ENCODE measurements at regions not wholly inside any gene's neighbourhood (a gene's known extent, or its start where the extent isn't known, plus 50 kb on each side); places are given as distances from the start of the nearest gene placed in this dataset.
"Not testable (repeated sequence)": the region's sequence is repeated elsewhere in the genome, so short reads cannot be mapped to it uniquely, and the experiment has no call there.

GRCh38 chr14:28949503-28949902, 182.9 kb downstream of the FOXG1 start:
- POLR2A ChIA-PET = no interaction called here
- CTCF ChIA-PET = no interaction called here
- peaks cover 18% of the 10 kb centered on the region for H3K9me3 Mint-ChIP-seq (ENCODE audit: low read depth)
- H3K4me1 Mint-ChIP-seq = no peaks in the 10 kb centered on the region
- no peak overlapping the region for H3K27ac Mint-ChIP-seq
- ATAC-seq = no peak
- intact Hi-C loops (cut with DNase I, micrococcal nuclease) = no loop called here
- no peak for DNase-seq
- H3K4me3 Mint-ChIP-seq = no peak overlapping the region
- no peaks in the 10 kb centered on the region for H3K27me3 Mint-ChIP-seq
- H3K36me3 Mint-ChIP-seq (ENCODE audit: low read depth) = no peaks in the 10 kb centered on the region

DNA sequence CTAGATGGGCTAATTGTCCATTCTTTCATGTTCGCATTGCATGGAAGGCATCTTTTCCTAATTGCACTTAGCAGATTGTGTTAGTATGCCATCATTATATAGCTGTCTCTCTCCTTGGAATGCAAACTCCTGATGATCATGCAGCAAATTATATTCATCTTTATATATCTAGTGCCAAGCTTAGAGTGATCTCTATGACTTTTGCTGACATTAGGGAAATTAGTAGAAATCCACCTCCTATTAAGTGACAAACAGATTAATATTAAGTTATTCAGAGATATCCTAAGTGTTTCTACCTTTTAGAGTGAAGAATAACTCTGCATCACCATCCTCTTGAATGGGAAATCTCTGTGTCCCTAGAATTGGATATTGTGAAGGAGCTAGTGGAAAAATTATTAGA, 185.6 kb downstream of the FOXG1 start:
- intact Hi-C loops (cut with DNase I, micrococcal nuclease) = no loop called here
- Mint-ChIP-seq H3K9me3 (ENCODE audit: low read depth) (peaks cover 16% of the 10 kb centered on the region), H3K4me3 (no peak overlapping the region), H3K36me3 (ENCODE audit: low read depth) (no peaks in the 10 kb centered on the region), H3K27ac (no peak overlapping the region), H3K4me1 (no peaks in the 10 kb centered on the region), H3K27me3 (no peaks in the 10 kb centered on the region)
- no peak for DNase-seq
- CTCF ChIA-PET = no interaction called here
- POLR2A ChIA-PET = no interaction called here
- no peak for ATAC-seq

DNA sequence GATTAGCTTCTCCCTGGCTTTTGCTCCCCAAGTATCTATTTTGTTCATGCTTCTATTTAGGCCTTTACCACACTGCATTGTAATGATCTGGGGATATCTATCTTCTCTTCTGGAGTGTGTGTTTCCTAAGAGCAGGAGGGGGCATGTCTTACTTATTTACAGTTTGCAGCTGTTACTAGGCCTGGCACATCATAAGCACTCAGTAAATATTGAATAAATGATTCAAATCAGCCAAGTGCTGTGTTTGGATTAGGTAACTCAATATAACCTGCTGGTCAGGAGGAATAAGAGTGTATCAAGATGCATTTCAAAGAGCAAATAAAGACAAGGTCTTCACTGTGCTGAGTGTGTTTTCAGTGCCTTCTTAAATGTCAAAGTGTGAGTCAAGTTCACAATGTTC, 186.1 kb downstream of the FOXG1 start:
- no peak for DNase-seq
- Mint-ChIP-seq H3K36me3 (ENCODE audit: low read depth) (no peaks in the 10 kb centered on the region), H3K27me3 (no peaks in the 10 kb centered on the region), H3K9me3 (ENCODE audit: low read depth) (peaks cover 16% of the 10 kb centered on the region), H3K4me1 (no peaks in the 10 kb centered on the region), H3K27ac (no peak overlapping the region), H3K4me3 (no peak overlapping the region)
- intact Hi-C loops (cut with DNase I, micrococcal nuclease) = no loop called here
- POLR2A ChIA-PET = no interaction called here
- no peak for ATAC-seq
- CTCF ChIA-PET = no interaction called here

DNA sequence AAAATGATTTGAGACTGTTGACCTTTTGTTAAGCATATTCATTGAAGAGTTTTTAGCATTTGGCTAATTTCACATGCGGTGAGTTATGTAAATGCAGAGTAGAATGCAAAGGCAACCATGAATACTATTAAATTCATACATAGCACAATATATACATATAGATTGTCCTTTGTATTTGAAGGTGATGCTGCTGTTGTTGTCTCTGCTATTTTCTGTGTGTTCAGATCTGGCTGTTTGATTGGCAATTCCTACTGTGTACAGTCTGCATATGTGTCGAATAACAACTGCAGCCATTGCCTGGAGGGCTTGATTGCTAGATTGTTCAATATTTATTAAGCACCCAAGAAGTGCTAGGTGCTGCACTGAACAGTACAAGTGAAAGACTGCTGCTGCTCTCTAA, 187.4 kb downstream of the FOXG1 start:
- Mint-ChIP-seq H3K4me3 (no peak overlapping the region), H3K36me3 (ENCODE audit: low read depth) (no peaks in the 10 kb centered on the region), H3K27me3 (no peaks in the 10 kb centered on the region), H3K27ac (no peak overlapping the region), H3K4me1 (no peaks in the 10 kb centered on the region), H3K9me3 (ENCODE audit: low read depth) (peaks cover 18% of the 10 kb centered on the region)
- DNase-seq (no peak), ATAC-seq (no peak)
- ChIA-PET POLR2A (no interaction called here), CTCF (no interaction called here)
- intact Hi-C loops (cut with DNase I, micrococcal nuclease) = no loop called here

DNA sequence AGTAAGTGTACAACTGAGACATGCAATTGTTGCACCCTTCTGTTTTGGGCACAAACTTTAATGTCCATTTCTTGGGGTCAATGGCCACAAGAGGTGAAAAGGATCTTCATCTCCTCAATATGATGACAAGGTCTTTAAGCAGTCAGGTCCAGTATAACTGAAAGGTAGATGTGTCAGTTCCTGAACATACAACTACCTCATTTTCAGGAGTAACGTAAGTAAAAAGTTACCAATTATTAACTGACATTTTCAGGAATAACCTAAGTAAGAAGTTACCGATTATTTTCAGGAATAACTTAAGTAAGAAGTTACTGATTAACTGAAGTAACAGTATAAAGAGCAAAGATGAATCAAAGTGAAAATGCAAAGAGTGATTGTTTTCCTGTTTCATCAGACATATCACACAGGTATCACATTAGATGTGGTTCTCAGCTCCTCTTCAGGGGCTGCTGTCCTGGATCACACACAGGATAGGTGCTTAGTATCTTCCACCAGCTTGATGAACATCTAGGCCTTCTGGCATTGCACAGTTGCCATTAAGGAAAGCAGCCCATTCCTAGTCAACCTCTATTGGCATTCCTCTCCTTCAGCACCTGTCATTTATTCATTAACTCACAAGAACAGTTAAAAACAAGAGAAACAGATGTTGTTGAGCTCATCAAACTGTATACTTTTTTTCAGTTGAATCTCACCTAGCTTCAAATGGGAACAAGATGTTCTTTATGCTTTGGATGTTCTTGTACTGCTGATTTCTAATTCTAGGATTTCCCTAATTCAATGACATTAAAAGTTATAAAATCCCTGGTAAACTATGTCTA, 200.0 kb downstream of the FOXG1 start:
- no peaks in the 10 kb centered on the region for H3K4me1 Mint-ChIP-seq
- ATAC-seq (no peak), DNase-seq (no peak)
- H3K36me3 Mint-ChIP-seq (ENCODE audit: low read depth) = no peaks in the 10 kb centered on the region
- H3K9me3 Mint-ChIP-seq (ENCODE audit: low read depth) = peaks cover 4% of the 10 kb centered on the region
- intact Hi-C loops (cut with DNase I, micrococcal nuclease) = no loop called here
- H3K27ac Mint-ChIP-seq = no peak overlapping the region
- ChIA-PET POLR2A (no interaction called here), CTCF (no interaction called here)
- H3K27me3 Mint-ChIP-seq = no peaks in the 10 kb centered on the region
- H3K4me3 Mint-ChIP-seq = no peak overlapping the region

DNA sequence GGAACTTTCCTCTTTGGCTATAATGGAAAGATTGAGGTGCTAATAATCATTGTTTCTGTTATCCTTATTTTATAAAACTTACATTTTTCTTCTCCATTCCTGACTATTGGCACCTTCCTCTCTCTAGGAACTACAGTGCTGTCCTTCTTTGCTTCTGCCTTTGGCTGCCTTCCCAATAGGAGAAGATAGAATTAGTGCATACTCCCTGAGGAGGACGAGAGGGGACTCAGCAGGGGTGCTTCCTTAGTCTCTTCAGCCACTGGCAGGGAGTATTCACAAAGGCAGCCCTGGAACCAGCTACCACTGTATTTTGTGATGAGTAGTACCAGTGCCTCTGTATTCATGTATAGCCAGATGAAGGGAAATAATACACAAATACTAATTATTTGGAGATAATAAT, 208.5 kb downstream of the FOXG1 start:
- no peaks in the 10 kb centered on the region for H3K36me3 Mint-ChIP-seq (ENCODE audit: low read depth)
- POLR2A ChIA-PET = no interaction called here
- no peak overlapping the region for H3K27ac Mint-ChIP-seq
- intact Hi-C loops (cut with DNase I, micrococcal nuclease) = no loop called here
- peaks cover 5% of the 10 kb centered on the region for H3K9me3 Mint-ChIP-seq (ENCODE audit: low read depth)
- ATAC-seq = no peak
- CTCF ChIA-PET = no interaction called here
- no peaks in the 10 kb centered on the region for H3K27me3 Mint-ChIP-seq
- no peak overlapping the region for H3K4me3 Mint-ChIP-seq
- H3K4me1 Mint-ChIP-seq = no peaks in the 10 kb centered on the region
- no peak for DNase-seq

DNA sequence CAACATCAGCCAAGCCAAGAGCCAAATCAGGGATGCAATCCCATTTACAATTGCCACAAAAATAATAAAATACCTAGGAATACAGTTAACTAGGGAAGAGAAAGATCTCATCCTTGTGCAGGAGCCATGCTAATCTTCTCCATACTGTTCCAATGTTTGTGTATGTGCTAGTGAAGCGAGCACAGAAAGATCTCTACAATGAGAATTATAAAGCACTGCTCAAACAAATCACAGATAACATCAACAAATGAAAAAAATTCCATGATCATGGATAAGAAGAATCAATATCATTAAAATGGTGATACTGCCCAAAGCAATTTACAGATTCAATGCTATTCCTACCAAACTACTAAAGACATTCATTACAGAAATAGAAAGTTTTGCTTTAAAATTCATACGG, 215.6 kb downstream of the FOXG1 start:
- CTCF ChIA-PET = no interaction called here
- Mint-ChIP-seq H3K4me1 (no peaks in the 10 kb centered on the region), H3K4me3 (no peak overlapping the region), H3K36me3 (ENCODE audit: low read depth) (no peaks in the 10 kb centered on the region), H3K27ac (no peak overlapping the region), H3K9me3 (ENCODE audit: low read depth) (peaks cover 15% of the 10 kb centered on the region), H3K27me3 (no peaks in the 10 kb centered on the region)
- POLR2A ChIA-PET = no interaction called here
- intact Hi-C loops (cut with DNase I, micrococcal nuclease) = no loop called here
- ATAC-seq (no peak), DNase-seq (no peak)

DNA sequence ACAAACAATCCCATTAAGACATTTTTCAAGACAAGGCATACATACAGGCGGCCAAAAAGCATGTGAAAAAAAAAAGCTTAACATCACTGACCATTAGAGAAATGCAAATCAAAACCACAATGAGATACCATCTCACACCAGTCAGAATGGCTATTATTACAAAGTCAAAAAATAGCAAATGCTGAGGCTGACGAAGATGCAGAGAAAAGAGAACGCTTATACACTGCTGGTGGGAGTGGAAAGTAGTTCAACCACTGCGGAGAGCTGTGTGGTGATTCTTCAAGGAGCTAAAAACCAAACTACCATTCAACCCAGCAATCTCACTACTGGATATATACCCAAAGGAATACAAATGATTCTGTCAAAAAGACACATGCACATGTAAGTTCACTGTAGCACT, 216.7 kb downstream of the FOXG1 start:
- CTCF ChIA-PET = no interaction called here
- intact Hi-C loops (cut with DNase I, micrococcal nuclease) = no loop called here

DNA sequence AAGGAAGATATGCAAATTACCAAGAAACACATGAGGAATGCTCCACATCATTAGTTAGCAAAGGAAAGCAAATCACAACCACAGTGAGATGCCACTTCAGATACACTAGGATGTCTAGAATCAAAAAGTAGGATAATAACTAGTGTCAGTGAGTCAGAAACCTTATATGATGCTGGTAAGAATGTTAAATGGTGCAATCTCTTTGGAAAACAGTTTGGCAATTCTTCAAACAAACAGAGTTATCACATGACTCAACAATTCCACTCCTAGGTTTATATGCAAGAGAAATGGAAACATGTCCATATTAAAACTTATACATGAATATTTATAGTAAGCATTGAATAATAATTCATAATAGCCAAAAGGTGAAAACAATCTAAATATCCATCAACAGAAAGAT, 220.9 kb downstream of the FOXG1 start:
- Mint-ChIP-seq H3K4me1 (no peaks in the 10 kb centered on the region), H3K9me3 (ENCODE audit: low read depth) (peaks cover 10% of the 10 kb centered on the region), H3K27me3 (no peaks in the 10 kb centered on the region), H3K27ac (no peak overlapping the region), H3K36me3 (ENCODE audit: low read depth) (no peaks in the 10 kb centered on the region), H3K4me3 (no peak overlapping the region)
- CTCF ChIA-PET = no interaction called here
- ATAC-seq (no peak), DNase-seq (no peak)
- intact Hi-C loops (cut with DNase I, micrococcal nuclease) = no loop called here
- POLR2A ChIA-PET = no interaction called here

More for the DNA sequence above, 216.7 kb downstream of the FOXG1 start:
- no peak overlapping the region for H3K4me3 Mint-ChIP-seq
- H3K4me1 Mint-ChIP-seq = no peaks in the 10 kb centered on the region
- no peaks in the 10 kb centered on the region for H3K36me3 Mint-ChIP-seq (ENCODE audit: low read depth)
- H3K27ac Mint-ChIP-seq = no peak overlapping the region
- peaks cover 17% of the 10 kb centered on the region for H3K9me3 Mint-ChIP-seq (ENCODE audit: low read depth)
- POLR2A ChIA-PET = no interaction called here
- no peaks in the 10 kb centered on the region for H3K27me3 Mint-ChIP-seq
- ATAC-seq = no peak
- DNase-seq = no peak

DNA sequence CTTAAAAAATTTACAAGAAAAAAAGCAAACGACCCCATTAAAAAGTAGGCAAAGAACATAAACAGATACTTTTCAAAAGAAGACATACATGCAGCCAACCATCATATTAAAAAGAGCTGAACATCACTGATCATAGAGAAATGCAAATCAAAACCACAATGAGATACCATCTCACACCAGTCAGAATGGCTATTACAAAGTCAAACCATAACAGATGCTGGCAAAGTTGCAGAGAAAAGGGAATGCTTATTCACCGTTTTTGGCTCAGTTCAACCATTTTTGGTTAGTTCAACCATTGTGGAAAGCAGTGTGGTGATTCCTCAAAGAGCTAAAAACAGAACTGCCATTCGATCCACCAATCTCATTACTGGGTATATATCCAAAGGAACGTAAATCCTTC, 230.6 kb downstream of the FOXG1 start:
- H3K9me3 Mint-ChIP-seq (ENCODE audit: low read depth); ATAC-seq; CTCF ChIA-PET; H3K4me3 Mint-ChIP-seq; H3K4me1 Mint-ChIP-seq; DNase-seq; intact Hi-C loops (cut with DNase I, micrococcal nuclease); H3K36me3 Mint-ChIP-seq (ENCODE audit: low read depth); H3K27me3 Mint-ChIP-seq; H3K27ac Mint-ChIP-seq; POLR2A ChIA-PET: not testable (repeated sequence)

DNA sequence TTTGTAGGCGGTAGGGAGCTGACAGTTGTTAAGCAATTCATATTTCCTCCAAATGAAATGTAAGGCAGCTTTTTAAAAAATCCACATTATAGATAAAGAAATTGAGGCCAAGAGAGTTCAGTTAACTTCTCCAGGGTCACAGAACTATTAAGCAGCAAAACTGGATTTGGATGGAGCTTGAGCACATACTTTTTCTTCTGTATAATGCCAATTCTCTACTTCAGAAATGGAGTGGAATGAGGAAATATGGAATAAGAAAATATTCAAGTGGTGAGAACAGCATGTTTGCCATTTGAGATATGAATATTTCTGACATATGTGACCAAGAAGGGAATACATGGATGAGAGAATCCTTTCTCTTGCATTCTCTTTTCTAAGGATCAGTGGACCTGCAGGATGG, 233.1 kb downstream of the FOXG1 start:
- no peak overlapping the region for H3K4me3 Mint-ChIP-seq
- H3K27me3 Mint-ChIP-seq = no peaks in the 10 kb centered on the region
- no peak overlapping the region for H3K27ac Mint-ChIP-seq
- intact Hi-C loops (cut with DNase I, micrococcal nuclease) = no loop called here
- no peaks in the 10 kb centered on the region for H3K36me3 Mint-ChIP-seq (ENCODE audit: low read depth)
- CTCF ChIA-PET = interaction anchor here (1.0 kb wide), 1 partner anchor 8 kb away, joined by 3 read pairs; no protein-coding TSS in a partner anchor
- no peaks in the 10 kb centered on the region for H3K4me1 Mint-ChIP-seq
- POLR2A ChIA-PET = interaction anchor here (0.6 kb wide), 1 partner anchor 356 kb away, joined by 9 read pairs; no protein-coding TSS in a partner anchor
- peaks cover 5% of the 10 kb centered on the region for H3K9me3 Mint-ChIP-seq (ENCODE audit: low read depth)
- DNase-seq (no peak), ATAC-seq (no peak)

- DNase-seq = no peak
- ATAC-seq = no peak
- POLR2A ChIA-PET = no interaction called here
- intact Hi-C loops (cut with DNase I, micrococcal nuclease) = no loop called here
- no peaks in the 10 kb centered on the region for H3K4me1 Mint-ChIP-seq
- CTCF ChIA-PET = no interaction called here
- no peak overlapping the region for H3K4me3 Mint-ChIP-seq
- H3K36me3 Mint-ChIP-seq (ENCODE audit: low read depth) = no peaks in the 10 kb centered on the region
- H3K9me3 Mint-ChIP-seq (ENCODE audit: low read depth) = peaks cover 8% of the 10 kb centered on the region
- H3K27me3 Mint-ChIP-seq = no peaks in the 10 kb centered on the region
- no peak overlapping the region for H3K27ac Mint-ChIP-seq
Measured at GRCh38 chr14:29005647-29006046, 239.1 kb downstream of the FOXG1 start.

- POLR2A ChIA-PET = no interaction called here
- intact Hi-C loops (cut with DNase I, micrococcal nuclease) = no loop called here
- Mint-ChIP-seq H3K4me1 (no peaks in the 10 kb centered on the region), H3K27ac (no peak overlapping the region), H3K36me3 (ENCODE audit: low read depth) (no peaks in the 10 kb centered on the region), H3K27me3 (no peaks in the 10 kb centered on the region), H3K9me3 (ENCODE audit: low read depth) (peaks cover 5% of the 10 kb centered on the region), H3K4me3 (no peak overlapping the region)
- no peak for DNase-seq
- CTCF ChIA-PET = interaction anchor here (0.6 kb wide), 1 partner anchor 9 kb away, joined by 3 read pairs; no protein-coding TSS in a partner anchor
- ATAC-seq = no peak
Measured at GRCh38 chr14:29007990-29008389, 241.4 kb downstream of the FOXG1 start.
